GM12878 (cell line): ENCODE measurements at regions not wholly inside any gene's neighbourhood (a gene's known extent, or its start where the extent isn't known, plus 50 kb on each side); places are given as distances from the start of the nearest gene placed in this dataset.

Experiments
- ATAC-seq: fragments of 200-7000 bp; cut with Tn5 transposase; 3 replicates; pipeline ENCODE4 v1.9.1; 2020; ENCODE audit warnings: mild to moderate bottlenecking, moderate library complexity
- BruUV-seq: library from RNA; stranded (reverse); fragments of 400-500 nt; replicated peaks from 2 replicates; lab custom pipeline; 2021; lab: Mats Ljungman, UMichigan
- CTCF ChIA-PET: fragments of 300-600 bp; sonication (Branson Sonifier 250); formaldehyde crosslinking; extraction: SDS; loops from one replicate; lab custom pipeline; 2021; ENCODE audit warnings: inconsistent platforms; lab: Yijun Ruan, JAX
- POLR2A ChIA-PET: fragments of 350-600 bp; formaldehyde crosslinking; extraction: SDS; loops from one replicate; lab custom pipeline; 2021; ENCODE audit warnings: inconsistent platforms; lab: Charles Lee
- RAD21 ChIA-PET: fragments of 300-600 bp; sonication (Branson Sonifier 250); formaldehyde crosslinking; loops from one replicate; lab custom pipeline; 2023; ENCODE audit warnings: antibody characterized with exemption; ENCODE audit not compliant: unreplicated experiment; lab: Charles Lee
- SMC1A ChIA-PET: fragments of 300-600 bp; sonication (Branson Sonifier 250); formaldehyde crosslinking; loops from one replicate; lab custom pipeline; 2023; ENCODE audit not compliant: unreplicated experiment, uncharacterized antibody; lab: Charles Lee
- DNase-seq: peaks from one replicate; pipeline ENCODE4 v3.0.0-alpha.2; 2011; ENCODE audit warnings: low read depth, low spot score
- FAIRE-seq: peaks from 3 replicates; lab custom pipeline; 2011; peaks lifted over from hg19 to GRCh38; lab: Jason Lieb, UNC
- H2AFZ ChIP-seq: 2 replicates; pipeline ENCODE4 v1.6.0; 2011; ENCODE audit warnings: low read depth, low read length, control low read depth; ENCODE audit not compliant: control insufficient read depth
- H3K27ac ChIP-seq: 2 replicates; pipeline ENCODE4 v1.5.1; 2011; ENCODE audit warnings: control low read depth; ENCODE audit not compliant: control insufficient read depth, insufficient read depth
- H3K27me3 ChIP-seq, 2 experiments: replicated peaks in 1 of 2; 2 replicates each; pipeline versions ENCODE4 v1.6.0 to v1.6.1; 2011; ENCODE audit warnings: low read length in 1 of 2; ENCODE audit not compliant: control insufficient read depth in 2 of 2, insufficient read depth in 2 of 2
- H3K36me3 ChIP-seq, 2 experiments: 2 replicates each; pipeline ENCODE4 v1.5.1; 2011; ENCODE audit warnings: low read length in 1 of 2; ENCODE audit not compliant: control insufficient read depth in 2 of 2, insufficient read depth in 2 of 2
- H3K4me1 ChIP-seq: 2 replicates; pipeline ENCODE4 v1.6.1; 2011; ENCODE audit warnings: mild to moderate bottlenecking, low read length, moderate library complexity, mixed read lengths; ENCODE audit not compliant: control insufficient read depth, insufficient read depth
- H3K4me2 ChIP-seq: 2 replicates; pipeline ENCODE4 v1.6.0; 2011; ENCODE audit warnings: control low read depth; ENCODE audit not compliant: control insufficient read depth, insufficient read depth
- H3K4me3 ChIP-seq: fragments of 200-600 bp; sonication (generic); 2 replicates; pipeline ENCODE4 v1.5.1; 2016
- H3K79me2 ChIP-seq: 2 replicates; pipeline ENCODE4 v1.6.0; 2011; ENCODE audit warnings: low read length; ENCODE audit not compliant: control insufficient read depth, insufficient read depth
- H3K9ac ChIP-seq: 2 replicates; pipeline ENCODE4 v1.8.0; 2011; ENCODE audit warnings: low read length, control low read depth, mixed read lengths; ENCODE audit not compliant: control insufficient read depth, insufficient read depth
- H3K9me3 ChIP-seq: replicated peaks from 3 replicates; pipeline ENCODE4 v1.5.1; 2011; ENCODE audit warnings: mild to moderate bottlenecking, low read length; ENCODE audit not compliant: control insufficient read depth, insufficient read depth
- H4K20me1 ChIP-seq: 2 replicates; pipeline ENCODE4 v1.6.0; 2011; ENCODE audit not compliant: control insufficient read depth, insufficient read depth
- ATF3 ChIP-seq: IDR thresholded peaks from 2 replicates; pipeline ENCODE4 v1.6.1; 2011; ENCODE audit warnings: low read depth, mild to moderate bottlenecking, low read length, moderate library complexity, borderline replicate concordance; ENCODE audit errors: extremely low read depth
- BCL11A ChIP-seq: IDR thresholded peaks from 2 replicates; pipeline ENCODE4 v1.6.1; 2011; ENCODE audit warnings: low read depth, low read length
- BRCA1 ChIP-seq: IDR thresholded peaks from 2 replicates; pipeline ENCODE4 v1.6.1; 2011; ENCODE audit warnings: low read depth, low read length, improper control_type of control experiment
- ESRRA ChIP-seq: IDR thresholded peaks from 2 replicates; pipeline ENCODE4 v1.6.1; 2012; ENCODE audit warnings: mild to moderate bottlenecking, low read length, improper control_type of control experiment
- EZH2 ChIP-seq: IDR thresholded peaks from 2 replicates; pipeline ENCODE4 v1.6.1; 2012; ENCODE audit warnings: low read depth, mild to moderate bottlenecking, control low read depth, inconsistent platforms, low read length, borderline replicate concordance; ENCODE audit not compliant: control insufficient read depth
- HSF1 ChIP-seq: fragments of 150-350 bp; IDR thresholded peaks from 2 replicates; pipeline ENCODE4 v1.6.1; 2014; ENCODE audit warnings: mild to moderate bottlenecking, low read depth, low read length
- KDM1A ChIP-seq: fragments of 200-600 bp; sonication (generic); IDR thresholded peaks from 2 replicates; pipeline ENCODE4 v1.6.1; 2016; ENCODE audit warnings: borderline replicate concordance
- POLR2AphosphoS5 ChIP-seq: IDR thresholded peaks from 2 replicates; pipeline ENCODE4 v1.6.1; 2011; ENCODE audit warnings: mild to moderate bottlenecking, low read length, inconsistent platforms
- RB1 ChIP-seq: fragments of 450-650 bp; formaldehyde crosslinking; IDR thresholded peaks from 2 replicates; pipeline ENCODE4 v1.6.1; 2017; ENCODE audit warnings: mild to moderate bottlenecking, borderline replicate concordance
- SKIL ChIP-seq: fragments of 450-650 bp; IDR thresholded peaks from 2 replicates; pipeline ENCODE4 v1.6.1; 2017; ENCODE audit warnings: mild to moderate bottlenecking, low read depth, inconsistent platforms; ENCODE audit not compliant: poor library complexity, severe bottlenecking
- SRF ChIP-seq, 2 experiments: IDR thresholded peaks; 2 replicates each; pipeline ENCODE4 v1.6.1; 2011; ENCODE audit warnings: low read depth in 2 of 2, low read length in 2 of 2, mild to moderate bottlenecking in 1 of 2, moderate library complexity in 1 of 2
- STAT3 ChIP-seq: IDR thresholded peaks from 2 replicates; pipeline ENCODE4 v1.6.1; 2011; ENCODE audit warnings: low read depth, low read length, improper control_type of control experiment
- WRNIP1 ChIP-seq: IDR thresholded peaks from 2 replicates; pipeline ENCODE4 v1.6.1; 2011; ENCODE audit warnings: low read depth, low read length, improper control_type of control experiment, borderline replicate concordance
- YBX1 ChIP-seq: fragments of 450-650 bp; IDR thresholded peaks from 2 replicates; pipeline ENCODE4 v1.6.1; 2016; ENCODE audit warnings: antibody characterized with exemption
- ZNF217 ChIP-seq: fragments of 450-650 bp; IDR thresholded peaks from 2 replicates; pipeline ENCODE4 v1.6.1; 2017; ENCODE audit warnings: antibody characterized with exemption, mild to moderate bottlenecking
- WGBS: methylation state at CpG from one replicate; pipeline ENCODE4 v1.1.6; 2016; ENCODE audit warnings: low lambda C conversion rate; ENCODE audit not compliant: insufficient replicate concordance, insufficient coverage; ENCODE audit errors: missing lambda C conversion rate; 5-methylcytosine and 5-hydroxymethylcytosine counted together
- in situ Hi-C: fragments of 300-500 bp; cut with MboI; formaldehyde crosslinking; loops from 9 replicates; pipeline ENCODE4 v1.14.3; 2018; ENCODE audit warnings: mixed read lengths
- intact Hi-C: fragments of 100-400 bp; cut with micrococcal nuclease; formaldehyde crosslinking; loops from one replicate; pipeline ENCODE4 v1.14.2; 2022; ENCODE audit not compliant: unreplicated experiment
- TF ChIP-seq, protein P1 (sequence below): IDR thresholded peaks from 2 replicates; pipeline ENCODE4 v1.6.1; 2012; ENCODE audit warnings: mild to moderate bottlenecking, low read depth, low read length
- TF ChIP-seq, protein P2 (sequence below): IDR thresholded peaks from 2 replicates; pipeline ENCODE4 v1.6.1; 2011; ENCODE audit warnings: mild to moderate bottlenecking, low read depth, low read length, moderate library complexity; ENCODE audit not compliant: insufficient replicate concordance

DNA sequence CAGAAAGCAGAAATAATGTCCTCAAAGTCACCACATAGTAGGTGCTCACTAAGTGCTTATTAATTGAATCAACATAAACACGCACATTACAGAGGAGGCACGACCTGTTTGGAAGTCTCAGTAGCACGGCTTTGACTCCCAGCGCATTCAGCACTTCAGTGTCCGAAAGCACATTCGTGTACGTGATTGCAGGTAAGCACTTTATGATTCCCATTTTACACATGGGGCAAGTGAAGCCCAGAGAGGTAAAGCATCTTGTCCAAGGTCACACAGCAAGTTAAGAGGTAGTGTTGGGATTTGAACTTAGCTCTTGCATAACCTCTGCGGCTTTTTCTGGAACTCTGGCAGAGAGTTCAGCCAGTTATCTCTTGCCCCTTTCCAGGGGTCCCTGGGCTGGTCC lies 85.2 kb upstream of the WNT4 start:
- RAD21 ChIA-PET, result no interaction called here
- H3K36me3 ChIP-seq, result no peaks in the 10 kb centered on the region
- no peaks in the 10 kb centered on the region for H3K79me2 ChIP-seq
- intact Hi-C loops, result no loop called here
- peaks cover 0 to 2% of the 10 kb centered on the region in 2 experiments; a peak in 1 of 4 replicates for H3K27me3 ChIP-seq
- in situ Hi-C loops, result no loop called here
- ATAC-seq (no peak), DNase-seq (no peak), FAIRE-seq (no peak)
- BruUV-seq, result no TSS peak
- no peak overlapping the region for H3K27ac ChIP-seq
- CTCF ChIA-PET, result no interaction called here
- SMC1A ChIA-PET, result interaction anchor here (0.9 kb wide), 1 partner anchor 17 kb away, joined by 3 read pairs; no protein-coding TSS in a partner anchor
- H3K9me3 ChIP-seq, result no peaks in the 10 kb centered on the region
- H3K4me3 ChIP-seq, result no peak overlapping the region
- H2AFZ ChIP-seq, result no peak overlapping the region
- H4K20me1 ChIP-seq, result no peaks in the 10 kb centered on the region
- H3K9ac ChIP-seq, result no peak overlapping the region
- no peaks in the 10 kb centered on the region for H3K4me1 ChIP-seq
- 69% methylated on average over 8 of the region's 8 CpGs for WGBS
- POLR2A ChIA-PET, result no interaction called here
- no peak overlapping the region for H3K4me2 ChIP-seq
- TF ChIP-seq ESRRA, result no peak
- TF ChIP-seq, protein P1, sequence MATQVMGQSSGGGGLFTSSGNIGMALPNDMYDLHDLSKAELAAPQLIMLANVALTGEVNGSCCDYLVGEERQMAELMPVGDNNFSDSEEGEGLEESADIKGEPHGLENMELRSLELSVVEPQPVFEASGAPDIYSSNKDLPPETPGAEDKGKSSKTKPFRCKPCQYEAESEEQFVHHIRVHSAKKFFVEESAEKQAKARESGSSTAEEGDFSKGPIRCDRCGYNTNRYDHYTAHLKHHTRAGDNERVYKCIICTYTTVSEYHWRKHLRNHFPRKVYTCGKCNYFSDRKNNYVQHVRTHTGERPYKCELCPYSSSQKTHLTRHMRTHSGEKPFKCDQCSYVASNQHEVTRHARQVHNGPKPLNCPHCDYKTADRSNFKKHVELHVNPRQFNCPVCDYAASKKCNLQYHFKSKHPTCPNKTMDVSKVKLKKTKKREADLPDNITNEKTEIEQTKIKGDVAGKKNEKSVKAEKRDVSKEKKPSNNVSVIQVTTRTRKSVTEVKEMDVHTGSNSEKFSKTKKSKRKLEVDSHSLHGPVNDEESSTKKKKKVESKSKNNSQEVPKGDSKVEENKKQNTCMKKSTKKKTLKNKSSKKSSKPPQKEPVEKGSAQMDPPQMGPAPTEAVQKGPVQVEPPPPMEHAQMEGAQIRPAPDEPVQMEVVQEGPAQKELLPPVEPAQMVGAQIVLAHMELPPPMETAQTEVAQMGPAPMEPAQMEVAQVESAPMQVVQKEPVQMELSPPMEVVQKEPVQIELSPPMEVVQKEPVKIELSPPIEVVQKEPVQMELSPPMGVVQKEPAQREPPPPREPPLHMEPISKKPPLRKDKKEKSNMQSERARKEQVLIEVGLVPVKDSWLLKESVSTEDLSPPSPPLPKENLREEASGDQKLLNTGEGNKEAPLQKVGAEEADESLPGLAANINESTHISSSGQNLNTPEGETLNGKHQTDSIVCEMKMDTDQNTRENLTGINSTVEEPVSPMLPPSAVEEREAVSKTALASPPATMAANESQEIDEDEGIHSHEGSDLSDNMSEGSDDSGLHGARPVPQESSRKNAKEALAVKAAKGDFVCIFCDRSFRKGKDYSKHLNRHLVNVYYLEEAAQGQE, result no peak
- TF ChIP-seq KDM1A, result no peak
- no peak for TF ChIP-seq SKIL
- no peak for TF ChIP-seq HSF1
- TF ChIP-seq ZNF217, result no peak
- TF ChIP-seq SRF (IDR thresholded peaks at IDR 0.05; ENCODE audit: low read depth in 2 of 2, low read length in 2 of 2), result no peak
- no peak for TF ChIP-seq WRNIP1
- TF ChIP-seq, protein P2, sequence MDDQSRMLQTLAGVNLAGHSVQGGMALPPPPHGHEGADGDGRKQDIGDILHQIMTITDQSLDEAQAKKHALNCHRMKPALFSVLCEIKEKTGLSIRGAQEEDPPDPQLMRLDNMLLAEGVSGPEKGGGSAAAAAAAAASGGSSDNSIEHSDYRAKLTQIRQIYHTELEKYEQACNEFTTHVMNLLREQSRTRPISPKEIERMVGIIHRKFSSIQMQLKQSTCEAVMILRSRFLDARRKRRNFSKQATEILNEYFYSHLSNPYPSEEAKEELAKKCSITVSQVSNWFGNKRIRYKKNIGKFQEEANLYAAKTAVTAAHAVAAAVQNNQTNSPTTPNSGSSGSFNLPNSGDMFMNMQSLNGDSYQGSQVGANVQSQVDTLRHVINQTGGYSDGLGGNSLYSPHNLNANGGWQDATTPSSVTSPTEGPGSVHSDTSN, result no peak
- no peak for TF ChIP-seq BRCA1
- no peak for TF ChIP-seq STAT3
- no peak for TF ChIP-seq RB1
- no peak for TF ChIP-seq BCL11A
- no peak for TF ChIP-seq POLR2AphosphoS5
- TF ChIP-seq EZH2, result no peak
- TF ChIP-seq ATF3, result no peak
- no peak for TF ChIP-seq YBX1
